Ramos (cell line): ENCODE measurements at regions not wholly inside any gene's neighbourhood (a gene's known extent, or its start where the extent isn't known, plus 50 kb on each side); places are given as distances from the start of the nearest gene placed in this dataset.

Experiments used
- in situ Hi-C: fragments of 300-500 bp; cut with MboI; formaldehyde crosslinking; loops from one replicate; pipeline ENCODE4 v1.14.3; 2022; ENCODE audit warnings: low sequenced_read_pairs; ENCODE audit not compliant: unreplicated experiment

GRCh38 chr20:40294175-40294574 is 394.9 kb downstream of the MAFB start:
- in situ Hi-C loops = no loop called here

GRCh38 chr20:40293740-40294139 is 395.3 kb downstream of the MAFB start:
- in situ Hi-C loops = no loop called here

GRCh38 chr20:40291493-40292135 is 397.4 kb downstream of the MAFB start:
- in situ Hi-C loops = no loop called here

- in situ Hi-C loops = no loop called here
These were observed 401.4 kb downstream of the MAFB start for GRCh38 chr20:40287683-40288082.

- in situ Hi-C loops = no loop called here
These were observed 402.0 kb downstream of the MAFB start for GRCh38 chr20:40286975-40287531.

- in situ Hi-C loops = no loop called here
These were observed 404.4 kb downstream of the MAFB start for GRCh38 chr20:40284611-40285010.

GRCh38 chr20:40283689-40284088 is 405.3 kb downstream of the MAFB start:
- in situ Hi-C loops = no loop called here

- in situ Hi-C loops = no loop called here
These were observed 406.1 kb downstream of the MAFB start for GRCh38 chr20:40282941-40283340.

GRCh38 chr20:40282541-40282940 is 406.5 kb downstream of the MAFB start:
- in situ Hi-C loops = no loop called here

- in situ Hi-C loops = no loop called here
These were observed 408.4 kb downstream of the MAFB start for GRCh38 chr20:40280616-40281015.

- in situ Hi-C loops = no loop called here
These were observed 409.6 kb downstream of the MAFB start for GRCh38 chr20:40279390-40279789.

GRCh38 chr20:40278673-40279072 is 410.4 kb downstream of the MAFB start:
- in situ Hi-C loops = no loop called here

- in situ Hi-C loops = no loop called here
These were observed 412.7 kb downstream of the MAFB start for GRCh38 chr20:40276301-40276700.

GRCh38 chr20:40275738-40276137 is 413.3 kb downstream of the MAFB start:
- in situ Hi-C loops = no loop called here

- in situ Hi-C loops = loop anchor here (25.0 kb wide), 1 partner anchor 687 kb away; no protein-coding TSS in a partner anchor
These were observed 414.0 kb downstream of the MAFB start for GRCh38 chr20:40274912-40275533.

- in situ Hi-C loops = loop anchor here (25.0 kb wide), 1 partner anchor 693 kb away; no protein-coding TSS in a partner anchor
These were observed 419.8 kb downstream of the MAFB start for GRCh38 chr20:40269274-40269673.

GRCh38 chr20:40268321-40269075 is 420.5 kb downstream of the MAFB start:
- in situ Hi-C loops = loop anchor here (25.0 kb wide), 1 partner anchor 694 kb away; no protein-coding TSS in a partner anchor

- in situ Hi-C loops = loop anchor here (25.0 kb wide), 1 partner anchor 696 kb away; no protein-coding TSS in a partner anchor
These were observed 423.1 kb downstream of the MAFB start for GRCh38 chr20:40265825-40266533.

GRCh38 chr20:40262219-40262618 is 426.8 kb downstream of the MAFB start:
- in situ Hi-C loops = loop anchor here (25.0 kb wide), 1 partner anchor 700 kb away; no protein-coding TSS in a partner anchor

GRCh38 chr20:40258931-40259330 is 430.1 kb downstream of the MAFB start:
- in situ Hi-C loops = loop anchor here (25.0 kb wide), 1 partner anchor 703 kb away; no protein-coding TSS in a partner anchor
